ENCODE measurements at regions not wholly inside any gene's neighbourhood (a gene's known extent, or its start where the extent isn't known, plus 50 kb on each side); places are given as distances from the start of the nearest gene placed in this dataset.
A peak's percentile ranks its signal among the peaks of the same experiment; 100 is the strongest.

GRCh38 chr4:186885289-186885688 lies 161.6 kb upstream of the FAT1 start:
- no peak for DNase-seq (ENCODE audit: extremely low read depth, low read depth, low spot score)

- DNase-seq (ENCODE audit: extremely low read depth, low read depth, low spot score): no peak
Observed at GRCh38 chr4:186886759-186887158, 163.1 kb upstream of the FAT1 start.

GRCh38 chr4:186887291-186887700 lies 163.6 kb upstream of the FAT1 start:
- DNase-seq (ENCODE audit: extremely low read depth, low read depth, low spot score): no peak

GRCh38 chr4:186887752-186888151 lies 164.1 kb upstream of the FAT1 start:
- DNase-seq (ENCODE audit: extremely low read depth, low read depth, low spot score): no peak

- DNase-seq (ENCODE audit: extremely low read depth, low read depth, low spot score): no peak
Observed at GRCh38 chr4:186889876-186890643, 166.4 kb upstream of the FAT1 start.

- no peak for DNase-seq (ENCODE audit: extremely low read depth, low read depth, low spot score)
Observed at GRCh38 chr4:186891859-186892486, 168.3 kb upstream of the FAT1 start.

- DNase-seq (ENCODE audit: extremely low read depth, low read depth, low spot score): no peak
Observed at GRCh38 chr4:186898367-186898766, 174.7 kb upstream of the FAT1 start.

GRCh38 chr4:186900232-186900900 lies 176.7 kb upstream of the FAT1 start:
- DNase-seq (ENCODE audit: extremely low read depth, low read depth, low spot score): peak; percentile 16

GRCh38 chr4:186900984-186901383 lies 177.3 kb upstream of the FAT1 start:
- peak; percentile 14 for DNase-seq (ENCODE audit: extremely low read depth, low read depth, low spot score)

- DNase-seq (ENCODE audit: extremely low read depth, low read depth, low spot score): no peak
Observed at GRCh38 chr4:186901850-186902249, 178.2 kb upstream of the FAT1 start.

GRCh38 chr4:186902361-186902760 lies 178.7 kb upstream of the FAT1 start:
- no peak for DNase-seq (ENCODE audit: extremely low read depth, low read depth, low spot score)

GRCh38 chr4:186904101-186904500 lies 180.4 kb upstream of the FAT1 start:
- no peak for DNase-seq (ENCODE audit: extremely low read depth, low read depth, low spot score)

- no peak for DNase-seq (ENCODE audit: extremely low read depth, low read depth, low spot score)
Observed at GRCh38 chr4:186906722-186907121, 183.1 kb upstream of the FAT1 start.

GRCh38 chr4:186910385-186910784 lies 186.7 kb upstream of the FAT1 start:
- DNase-seq (ENCODE audit: extremely low read depth, low read depth, low spot score): no peak

- no peak for DNase-seq (ENCODE audit: extremely low read depth, low read depth, low spot score)
Observed at GRCh38 chr4:186912606-186913005, 188.9 kb upstream of the FAT1 start.

- no peak for DNase-seq (ENCODE audit: extremely low read depth, low read depth, low spot score)
Observed at GRCh38 chr4:186915816-186916215, 192.2 kb upstream of the FAT1 start.

- no peak for DNase-seq (ENCODE audit: extremely low read depth, low read depth, low spot score)
Observed at GRCh38 chr4:186917136-186917535, 193.5 kb upstream of the FAT1 start.

GRCh38 chr4:186918466-186918865 lies 194.8 kb upstream of the FAT1 start:
- no peak for DNase-seq (ENCODE audit: extremely low read depth, low read depth, low spot score)

- no peak for DNase-seq (ENCODE audit: extremely low read depth, low read depth, low spot score)
Observed at GRCh38 chr4:186919340-186919739, 195.7 kb upstream of the FAT1 start.

GRCh38 chr4:186920483-186920882 lies 196.8 kb upstream of the FAT1 start:
- no peak for DNase-seq (ENCODE audit: extremely low read depth, low read depth, low spot score)

- DNase-seq (ENCODE audit: extremely low read depth, low read depth, low spot score): no peak
Observed at GRCh38 chr4:186920992-186921391, 197.3 kb upstream of the FAT1 start.

- DNase-seq (ENCODE audit: extremely low read depth, low read depth, low spot score): no peak
Observed at GRCh38 chr4:186924723-186925122, 201.1 kb upstream of the FAT1 start.

Data from glomerular endothelial cell (primary cell).